ENCODE measurements at regions not wholly inside any gene's neighbourhood (a gene's known extent, or its start where the extent isn't known, plus 50 kb on each side); places are given as distances from the start of the nearest gene placed in this dataset.

DNA sequence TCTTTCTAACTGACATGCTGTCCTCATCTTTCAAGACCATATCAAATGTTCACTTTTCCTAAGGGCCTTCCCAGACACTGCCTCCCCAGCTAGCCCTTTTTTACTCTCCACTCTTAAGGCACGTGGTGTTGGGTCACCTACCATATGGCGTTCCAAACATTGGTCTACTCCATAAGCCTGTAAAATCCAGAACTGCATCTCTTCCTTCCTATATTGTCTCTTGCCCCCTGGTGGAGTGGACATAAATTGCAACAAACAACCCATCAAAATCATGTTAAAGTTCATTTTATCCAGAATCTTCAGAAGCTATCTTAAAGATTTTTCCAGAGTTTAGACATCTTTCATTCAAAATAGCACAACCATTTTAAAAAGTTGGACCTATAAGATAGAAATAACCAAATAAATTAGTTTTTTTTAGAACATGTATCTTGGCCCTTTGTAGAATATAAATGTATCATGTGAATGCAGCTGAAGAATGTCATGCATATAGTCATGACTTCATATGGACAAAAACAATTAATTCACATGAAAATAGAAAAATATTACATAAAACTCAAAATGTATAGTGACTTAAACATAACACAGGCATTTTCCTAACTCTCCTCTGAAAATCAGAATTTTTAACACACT is 180.6 kb upstream of the CHRM2 start:
- 57% methylated on average over 2 of the region's 2 CpGs for WGBS (ENCODE audit: insufficient coverage)
- H3K9me3 ChIP-seq (ENCODE audit: control insufficient read depth, insufficient read depth, low read length): no peaks in the 10 kb centered on the region
- H3K4me1 Mint-ChIP-seq: no peaks in the 10 kb centered on the region
- TF ChIP-seq, protein P1, sequence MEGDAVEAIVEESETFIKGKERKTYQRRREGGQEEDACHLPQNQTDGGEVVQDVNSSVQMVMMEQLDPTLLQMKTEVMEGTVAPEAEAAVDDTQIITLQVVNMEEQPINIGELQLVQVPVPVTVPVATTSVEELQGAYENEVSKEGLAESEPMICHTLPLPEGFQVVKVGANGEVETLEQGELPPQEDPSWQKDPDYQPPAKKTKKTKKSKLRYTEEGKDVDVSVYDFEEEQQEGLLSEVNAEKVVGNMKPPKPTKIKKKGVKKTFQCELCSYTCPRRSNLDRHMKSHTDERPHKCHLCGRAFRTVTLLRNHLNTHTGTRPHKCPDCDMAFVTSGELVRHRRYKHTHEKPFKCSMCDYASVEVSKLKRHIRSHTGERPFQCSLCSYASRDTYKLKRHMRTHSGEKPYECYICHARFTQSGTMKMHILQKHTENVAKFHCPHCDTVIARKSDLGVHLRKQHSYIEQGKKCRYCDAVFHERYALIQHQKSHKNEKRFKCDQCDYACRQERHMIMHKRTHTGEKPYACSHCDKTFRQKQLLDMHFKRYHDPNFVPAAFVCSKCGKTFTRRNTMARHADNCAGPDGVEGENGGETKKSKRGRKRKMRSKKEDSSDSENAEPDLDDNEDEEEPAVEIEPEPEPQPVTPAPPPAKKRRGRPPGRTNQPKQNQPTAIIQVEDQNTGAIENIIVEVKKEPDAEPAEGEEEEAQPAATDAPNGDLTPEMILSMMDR (IDR thresholded peaks at IDR 0.05): no peak
- H3K27me3 Mint-ChIP-seq (ENCODE audit: low read depth in 2 of 2): no peaks in the 10 kb centered on the region
- no peaks in the 10 kb centered on the region for H3K4me1 ChIP-seq (ENCODE audit: control insufficient read depth, insufficient read depth, low read length)
- DNase-seq (no peak), ATAC-seq (no peak)
- peaks cover 6 to 8% of the 10 kb centered on the region in 2 donors for H3K9me3 Mint-ChIP-seq
- no peaks in the 10 kb centered on the region for H3K36me3 ChIP-seq (ENCODE audit: control insufficient read depth, insufficient read depth, low read length)
- no peak overlapping the region for H3K4me3 Mint-ChIP-seq
- intact Hi-C loops (cut with micrococcal nuclease): no loop called here
- H3K27ac ChIP-seq (ENCODE audit: low read length): no peak overlapping the region
- no peak overlapping the region for H3K27ac Mint-ChIP-seq
- no peaks in the 10 kb centered on the region for H3K27me3 ChIP-seq (ENCODE audit: control insufficient read depth, insufficient read depth, low read length)
- no peaks in the 10 kb centered on the region for H3K36me3 Mint-ChIP-seq
- no peak overlapping the region for H3K4me3 ChIP-seq (ENCODE audit: low read length)

DNA sequence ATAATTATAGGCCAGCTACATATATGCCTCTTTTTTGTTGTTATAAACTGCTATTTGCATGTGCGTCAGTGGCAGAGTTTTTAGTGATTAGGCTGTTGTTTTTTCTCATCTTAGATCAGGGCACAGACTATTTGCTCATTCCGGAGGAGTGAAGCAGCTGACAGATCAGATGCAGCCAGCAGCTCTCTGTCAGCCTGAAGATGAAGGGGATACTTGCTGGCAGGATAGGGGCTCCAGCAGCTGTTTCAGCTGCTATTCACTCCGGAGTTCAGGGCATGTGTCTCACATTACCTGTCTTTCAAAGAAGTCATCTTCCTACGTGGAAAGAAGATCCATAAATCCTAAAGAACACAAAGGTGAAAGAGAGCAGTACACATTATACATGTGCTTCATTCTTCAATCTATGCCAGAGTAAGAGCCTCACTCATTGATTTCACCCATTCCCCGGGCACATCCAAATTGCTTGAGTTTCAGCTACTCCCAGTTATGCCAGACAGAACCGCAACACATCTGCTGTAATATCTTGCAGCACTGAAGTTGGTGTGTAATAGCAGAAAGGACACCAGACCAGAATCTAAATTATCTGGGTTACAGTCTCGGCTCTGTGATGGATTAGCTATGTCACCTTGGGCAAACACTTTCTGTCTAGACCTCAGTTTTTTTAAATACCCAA is 182.8 kb upstream of the CHRM2 start:
- no peaks in the 10 kb centered on the region for H3K9me3 ChIP-seq (ENCODE audit: control insufficient read depth, insufficient read depth, low read length)
- Mint-ChIP-seq H3K27me3 (ENCODE audit: low read depth in 2 of 2) (no peaks in the 10 kb centered on the region), H3K4me1 (no peaks in the 10 kb centered on the region), H3K27ac (no peak overlapping the region), H3K36me3 (no peaks in the 10 kb centered on the region), H3K4me3 (no peak overlapping the region), H3K9me3 (peaks cover 11% of the 10 kb centered on the region in 2 donors)
- H3K4me1 ChIP-seq (ENCODE audit: control insufficient read depth, insufficient read depth, low read length): no peaks in the 10 kb centered on the region
- no peak overlapping the region for H3K27ac ChIP-seq (ENCODE audit: low read length)
- ATAC-seq (no peak), DNase-seq (no peak)
- no peak overlapping the region for H3K4me3 ChIP-seq (ENCODE audit: low read length)
- no peaks in the 10 kb centered on the region for H3K36me3 ChIP-seq (ENCODE audit: control insufficient read depth, insufficient read depth, low read length)
- no peaks in the 10 kb centered on the region for H3K27me3 ChIP-seq (ENCODE audit: control insufficient read depth, insufficient read depth, low read length)
- intact Hi-C loops (cut with micrococcal nuclease): no loop called here
- TF ChIP-seq, protein P1 (IDR thresholded peaks at IDR 0.05): no peak
- 78% methylated on average over 7 of the region's 7 CpGs for WGBS (ENCODE audit: insufficient coverage)

DNA sequence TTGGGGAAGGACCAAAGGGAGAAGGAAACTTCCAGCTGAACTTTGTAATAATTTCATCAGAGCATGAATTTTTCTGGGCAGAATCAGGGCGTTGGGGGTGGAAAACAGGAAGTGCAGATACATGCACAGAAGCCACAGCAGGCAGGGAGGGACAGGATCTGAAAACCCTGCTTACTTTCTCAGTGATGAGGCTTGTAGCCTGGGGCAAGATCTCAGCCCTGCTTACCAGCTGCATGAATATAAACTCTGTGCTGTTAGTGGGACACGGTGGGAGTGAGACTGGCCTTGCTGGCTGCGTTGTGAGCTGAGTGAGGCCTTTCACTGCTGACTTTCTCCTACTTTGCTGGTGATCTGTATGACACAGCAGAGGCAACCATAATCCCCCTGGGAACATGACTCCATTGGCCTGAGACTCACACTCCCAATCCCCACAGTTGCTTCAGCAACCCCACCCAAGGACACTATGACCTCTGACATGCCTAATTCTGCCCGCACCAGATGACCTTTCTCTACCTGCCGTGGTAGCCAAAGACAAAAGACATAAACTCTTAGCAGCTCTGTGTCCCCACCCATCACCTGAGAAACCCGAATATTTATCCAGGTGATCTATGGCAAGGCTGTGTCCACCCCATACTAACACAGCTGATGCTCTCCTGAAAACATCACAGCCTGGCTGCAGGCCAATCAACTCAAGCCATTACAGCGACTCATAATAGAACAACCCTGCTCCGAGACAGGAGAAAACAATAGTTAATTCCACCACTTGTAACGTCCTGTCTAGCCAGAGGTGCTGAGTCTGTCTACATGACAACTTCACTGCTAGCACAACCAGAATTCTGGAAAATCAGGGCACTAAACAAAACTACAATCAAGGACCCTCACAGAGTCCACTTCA is 190.7 kb upstream of the CHRM2 start:
- no peak overlapping the region for H3K4me3 Mint-ChIP-seq
- intact Hi-C loops (cut with micrococcal nuclease): no loop called here
- Histone ChIP-seq H3K36me3 (ENCODE audit: control insufficient read depth, insufficient read depth, low read length) (no peaks in the 10 kb centered on the region), H3K9me3 (ENCODE audit: control insufficient read depth, insufficient read depth, low read length) (peaks cover 10% of the 10 kb centered on the region), H3K27ac (ENCODE audit: low read length) (no peak overlapping the region), H3K4me3 (ENCODE audit: low read length) (no peak overlapping the region), H3K4me1 (ENCODE audit: control insufficient read depth, insufficient read depth, low read length) (no peaks in the 10 kb centered on the region), H3K27me3 (ENCODE audit: control insufficient read depth, insufficient read depth, low read length) (no peaks in the 10 kb centered on the region)
- H3K36me3 Mint-ChIP-seq: peaks cover 8% of the 10 kb centered on the region
- H3K27ac Mint-ChIP-seq: no peak overlapping the region
- no peak for ATAC-seq
- 76% methylated on average over 9 of the region's 9 CpGs for WGBS (ENCODE audit: insufficient coverage)
- TF ChIP-seq, protein P1 (IDR thresholded peaks at IDR 0.05): no peak
- DNase-seq: no peak
- no peaks in the 10 kb centered on the region for H3K27me3 Mint-ChIP-seq (ENCODE audit: low read depth in 2 of 2)
- H3K4me1 Mint-ChIP-seq: no peaks in the 10 kb centered on the region
- peaks cover 16 to 18% of the 10 kb centered on the region in 2 donors for H3K9me3 Mint-ChIP-seq

Data from natural killer cell (primary cell).